HCT116 (cell line): ENCODE measurements at regions not wholly inside any gene's neighbourhood (a gene's known extent, or its start where the extent isn't known, plus 50 kb on each side); places are given as distances from the start of the nearest gene placed in this dataset.

Source experiments
- ATF3 ChIP-seq: IDR thresholded peaks from 2 replicates; pipeline ENCODE4 v1.6.1; 2012
- CBX3 ChIP-seq: IDR thresholded peaks from 2 replicates; pipeline ENCODE4 v1.6.1; 2012; ENCODE audit warnings: low read depth
- CTCF ChIP-seq, 3 experiments: fragments of 200-600 bp in 1 of 3; sonication (generic) in 1 of 3; IDR thresholded peaks in 2 of 3; conservative IDR thresholded peaks in 1 of 3; 2 replicates each; pipeline ENCODE4 v1.5.1; 2012 to 2017; ENCODE audit warnings: low read depth in 2 of 3, low read length in 2 of 3, antibody characterized with exemption in 1 of 3, borderline replicate concordance in 1 of 3, control low read depth in 1 of 3, mild to moderate bottlenecking in 1 of 3, mixed read lengths in 1 of 3, mixed run types in 1 of 3, moderate library complexity in 1 of 3; ENCODE audit not compliant: insufficient read depth in 1 of 3
- EZH2 ChIP-seq: fragments of 200-600 bp; sonication (generic); IDR thresholded peaks from 2 replicates; pipeline ENCODE4 v1.6.1; 2017; ENCODE audit warnings: antibody characterized with exemption, mixed run types
- JUND ChIP-seq: IDR thresholded peaks from 2 replicates; pipeline ENCODE4 v1.6.1; 2012
- MAX ChIP-seq: IDR thresholded peaks from 2 replicates; pipeline ENCODE4 v1.6.1; 2012
- POLR2A ChIP-seq: IDR thresholded peaks from 2 replicates; pipeline ENCODE4 v1.7.0; 2011; ENCODE audit warnings: borderline replicate concordance; ENCODE audit not compliant: insufficient read depth, insufficient read length; ENCODE audit errors: extremely low read depth
- POLR2AphosphoS5 ChIP-seq: IDR thresholded peaks from 2 replicates; pipeline ENCODE4 v1.6.1; 2011; ENCODE audit warnings: mild to moderate bottlenecking, low read depth, low read length, moderate library complexity
- RAD21 ChIP-seq: IDR thresholded peaks from 2 replicates; pipeline ENCODE4 v1.6.1; 2012; ENCODE audit warnings: low read depth, mild to moderate bottlenecking
- SIN3A ChIP-seq: IDR thresholded peaks from 2 replicates; pipeline ENCODE4 v1.6.1; 2012; ENCODE audit warnings: low read depth
- TCF7L2 ChIP-seq: IDR thresholded peaks from 2 replicates; pipeline ENCODE4 v1.7.0; 2011; ENCODE audit warnings: borderline replicate concordance, inconsistent platforms; ENCODE audit not compliant: insufficient read depth, insufficient read length; ENCODE audit errors: extremely low read depth
- YY1 ChIP-seq: IDR thresholded peaks from 2 replicates; pipeline ENCODE4 v1.6.1; 2011; ENCODE audit warnings: low read length, low read depth, moderate library complexity, mild to moderate bottlenecking; ENCODE audit not compliant: insufficient replicate concordance; ENCODE audit errors: extremely low read depth
- ZNF274 ChIP-seq: fragments of 200-500 bp; sonication (Bioruptor generic); IDR thresholded peaks from 2 replicates; pipeline ENCODE4 v1.6.1; 2014; ENCODE audit warnings: mild to moderate bottlenecking, low read depth, low read length, inconsistent platforms

- no peak for TF ChIP-seq POLR2AphosphoS5
- TF ChIP-seq POLR2A: no peak
- no peak for TF ChIP-seq CTCF (IDR thresholded peaks at IDR 0.05 in 2 of 3, conservative IDR thresholded peaks at IDR 0.05 in 1 of 3; ENCODE audit: borderline replicate concordance in 1 of 3, insufficient read depth in 1 of 3, low read depth in 2 of 3, low read length in 2 of 3)
- no peak for TF ChIP-seq TCF7L2
- no peak for TF ChIP-seq YY1
- no peak for TF ChIP-seq RAD21
- no peak for TF ChIP-seq MAX
- no peak for TF ChIP-seq ATF3
- TF ChIP-seq ZNF274: no peak
- no peak for TF ChIP-seq EZH2
- no peak for TF ChIP-seq SIN3A
- TF ChIP-seq JUND: no peak
- no peak for TF ChIP-seq CBX3
Observed at GRCh38 chr15:25176991-25177954, 222.5 kb downstream of the SNRPN start.
